Natural killer cell treated with Interleukin-12 subunit alpha and Interleukin-12 subunit beta and Interleukin-15 and Interleukin-18, amount 100 ng/mL, for 72 hours (primary cell): ENCODE measurements at regions not wholly inside any gene's neighbourhood (a gene's known extent, or its start where the extent isn't known, plus 50 kb on each side); places are given as distances from the start of the nearest gene placed in this dataset.
A peak's percentile ranks its signal among the peaks of the same experiment; 100 is the strongest.
"Not testable (repeated sequence)": the region's sequence is repeated elsewhere in the genome, so short reads cannot be mapped to it uniquely, and the experiment has no call there.

Experiments
- ATAC-seq, 2 donors: fragments of 150-1000 bp; cut with Tn5 transposase in 1 of 2; sonication (Bioruptor Pico), chemical (Tn5 transposase) in 1 of 2; 2 replicates each; pipeline ENCODE4 v1.10.0; 2021
- DNase-seq: peaks from one replicate; pipeline ENCODE4 v3.0.0; 2022; ENCODE audit warnings: low spot score
- H3K27ac Mint-ChIP-seq, 2 donors: 1 replicate in 1 of 2; 2 replicates in 1 of 2; pipeline ENCODE4 v1.8.0; 2022; ENCODE audit warnings: mixed read lengths in 2 of 2, mild to moderate bottlenecking in 1 of 2, moderate library complexity in 1 of 2
- H3K27me3 Mint-ChIP-seq, 2 donors: 1 replicate in 1 of 2; 2 replicates in 1 of 2; pipeline ENCODE4 v1.8.0; 2022; ENCODE audit warnings: mixed read lengths in 2 of 2
- H3K36me3 Mint-ChIP-seq: one replicate; pipeline ENCODE4 v1.8.0; 2022; ENCODE audit warnings: mixed read lengths
- H3K4me1 Mint-ChIP-seq, 2 donors: 1 replicate in 1 of 2; 2 replicates in 1 of 2; pipeline ENCODE4 v1.8.0; 2022; ENCODE audit warnings: low read depth in 2 of 2, mixed read lengths in 2 of 2, mild to moderate bottlenecking in 1 of 2
- H3K4me3 Mint-ChIP-seq: one replicate; pipeline ENCODE4 v1.8.0; 2022; ENCODE audit warnings: mixed read lengths
- H3K9me3 Mint-ChIP-seq: 2 replicates; pipeline ENCODE4 v1.8.0; 2022; ENCODE audit warnings: mixed read lengths

DNA sequence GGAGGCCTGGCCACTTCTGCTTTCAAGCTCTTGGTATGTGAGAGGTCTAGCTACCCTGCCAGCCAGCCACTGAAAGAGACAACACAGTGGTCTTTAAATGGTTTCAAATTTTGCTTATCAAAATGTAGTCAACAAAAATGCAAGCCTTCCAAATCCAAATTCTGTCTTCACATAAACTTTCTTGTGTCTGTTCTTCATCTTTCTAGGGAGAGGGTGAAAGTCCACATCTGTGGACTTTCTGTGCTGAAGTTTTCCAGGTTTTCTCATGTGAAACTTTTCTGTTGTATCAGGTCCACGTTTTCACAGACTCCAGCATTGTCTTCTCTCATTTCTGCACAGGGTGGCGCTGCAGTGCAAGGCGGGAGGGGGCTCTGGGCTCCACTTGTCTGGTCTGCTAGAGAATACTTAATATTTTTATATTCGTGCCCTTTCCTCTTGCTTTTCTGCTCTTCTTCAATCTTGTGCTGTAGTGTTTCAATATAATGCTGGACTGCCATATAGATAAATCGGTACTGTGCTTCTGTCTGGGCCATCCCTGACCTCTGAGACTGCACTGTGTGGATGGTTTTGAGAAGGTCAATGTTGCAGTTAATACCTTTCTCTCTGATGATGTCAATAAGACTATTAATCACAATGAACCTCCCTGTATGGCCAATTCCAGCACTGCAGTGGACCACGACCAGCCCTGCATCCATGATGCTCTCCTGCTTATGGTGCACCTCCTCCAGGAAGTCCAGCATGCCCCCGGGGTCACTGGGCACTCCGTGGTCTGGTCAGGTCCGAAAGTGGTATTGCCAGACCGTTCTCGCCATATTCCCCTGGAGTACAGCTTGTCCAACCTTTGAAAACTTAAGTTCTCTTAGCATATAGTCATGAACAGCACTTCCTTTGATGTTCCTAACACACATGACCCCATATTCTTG, 161.6 kb upstream of the TNFAIP3 start:
- DNase-seq (no peak), ATAC-seq (peak; percentile 64 to 66)
- Mint-ChIP-seq H3K4me3 (peak overlapping the region; percentile 75), H3K36me3 (peaks cover 4% of the 10 kb centered on the region), H3K27ac (peak overlapping the region; percentile 74 to 98), H3K9me3 (no peaks in the 10 kb centered on the region), H3K27me3 (peaks cover 0 to 3% of the 10 kb centered on the region in 2 donors), H3K4me1 (peaks cover 47 to 51% of the 10 kb centered on the region in 2 donors)

DNA sequence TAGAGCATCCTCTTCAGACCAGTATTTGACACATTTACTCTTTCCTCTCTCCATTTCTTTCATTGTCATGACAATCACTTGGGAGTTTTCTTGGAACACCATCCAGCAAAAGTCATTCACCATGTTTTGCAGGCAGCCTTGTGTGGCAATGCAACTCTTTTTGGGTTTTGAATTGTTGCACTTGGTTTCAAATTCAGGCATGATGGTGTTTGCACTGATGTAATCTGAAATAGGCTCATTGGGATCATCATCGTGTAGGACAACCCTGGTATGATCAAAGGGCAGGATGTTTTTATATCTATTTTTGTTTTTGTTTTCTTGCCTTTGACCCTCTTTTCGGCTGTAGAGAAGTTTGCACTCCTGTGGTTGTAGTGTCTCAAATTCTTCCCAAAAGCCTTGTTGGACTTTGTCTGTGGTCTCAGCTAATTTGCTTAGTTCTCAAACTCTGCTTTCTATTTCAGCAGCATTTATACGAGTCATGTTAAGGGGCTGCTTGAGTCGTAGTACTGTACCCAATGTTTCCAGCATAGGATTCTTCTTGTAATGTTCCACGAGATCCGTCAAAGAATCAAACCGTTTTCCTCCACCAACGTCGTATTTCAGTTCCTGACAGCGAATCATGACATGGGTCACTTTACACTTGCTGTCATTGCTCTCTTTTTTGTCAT, 160.8 kb upstream of the TNFAIP3 start:
- DNase-seq (no peak), ATAC-seq (no peak)
- Mint-ChIP-seq H3K27me3 (no peaks in the 10 kb centered on the region), H3K9me3 (no peaks in the 10 kb centered on the region), H3K36me3 (peaks cover 4% of the 10 kb centered on the region), H3K27ac (peak overlapping the region; percentile 74 to 98), H3K4me1 (peaks cover 50 to 55% of the 10 kb centered on the region in 2 donors), H3K4me3 (peak overlapping the region; percentile 75)

DNA sequence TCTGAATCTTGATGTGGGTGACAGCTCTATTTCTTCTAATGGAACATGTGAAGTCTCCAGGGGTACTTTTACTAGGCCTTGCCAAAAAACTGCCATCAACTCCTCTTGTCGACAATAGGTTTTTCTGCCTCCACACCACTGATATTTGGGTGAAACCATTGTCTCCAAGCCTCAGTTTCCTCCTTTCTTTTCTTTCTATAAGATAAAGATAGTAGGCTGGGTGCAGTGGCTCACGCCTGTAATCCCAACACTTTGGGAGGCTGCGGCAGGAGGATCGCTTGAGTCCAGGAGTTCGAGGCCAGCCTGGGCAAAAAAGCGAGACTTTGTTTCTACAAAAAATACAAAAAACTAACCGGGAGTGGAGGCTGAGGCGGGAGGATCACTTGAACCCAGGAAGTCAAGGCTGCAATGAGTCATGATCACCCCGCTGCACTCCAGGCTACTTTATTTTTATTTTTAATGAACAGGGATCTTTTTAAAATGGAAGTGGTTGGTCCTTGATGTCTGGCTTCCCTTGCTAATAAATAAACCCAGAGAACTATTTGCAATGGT, 159.9 kb upstream of the TNFAIP3 start:
- Mint-ChIP-seq H3K9me3 (peaks cover 3% of the 10 kb centered on the region), H3K27ac (peak overlapping the region; percentile 74 to 98), H3K27me3 (no peaks in the 10 kb centered on the region), H3K4me1 (peaks cover 52 to 63% of the 10 kb centered on the region in 2 donors), H3K36me3 (peaks cover 8% of the 10 kb centered on the region), H3K4me3 (peak overlapping the region; percentile 75)
- ATAC-seq (no peak), DNase-seq (no peak)

DNA sequence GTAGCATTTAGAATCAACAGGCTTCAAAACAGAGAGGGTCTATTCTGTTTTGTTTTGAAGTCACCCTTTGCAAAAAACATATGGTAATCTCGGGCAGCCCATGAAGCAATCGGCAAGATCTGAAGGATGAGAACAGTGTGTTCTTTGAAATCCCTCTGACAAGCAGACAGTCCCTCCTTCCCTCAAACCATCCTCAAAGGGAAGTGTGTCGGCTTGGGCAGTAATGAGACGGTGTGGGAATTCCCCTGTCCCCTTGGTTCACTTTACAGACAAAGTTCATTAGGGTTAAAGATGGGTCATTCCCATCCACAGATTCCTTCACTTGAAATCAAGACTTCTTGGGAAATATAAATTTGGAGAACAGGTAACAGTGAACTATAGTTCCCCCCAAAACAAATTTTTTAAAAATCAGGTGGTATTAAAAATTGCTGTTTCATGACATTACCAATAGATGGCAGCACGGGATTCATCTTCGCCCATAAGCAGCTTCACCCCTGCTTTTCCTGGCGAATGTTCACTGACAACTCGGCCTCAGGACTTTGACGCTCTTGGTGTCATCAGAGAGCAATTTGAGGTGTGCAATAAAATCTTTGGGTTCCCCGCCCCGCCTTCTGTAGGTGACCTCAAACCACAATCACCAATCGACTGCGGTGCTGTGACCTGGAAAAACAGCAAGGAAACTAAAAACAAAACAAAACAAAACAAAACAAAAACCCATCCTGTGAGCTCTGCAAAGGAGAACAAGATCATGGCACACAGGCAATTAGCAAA, 159.3 kb upstream of the TNFAIP3 start:
- Mint-ChIP-seq H3K4me3 (peak overlapping the region; percentile 75), H3K36me3 (peaks cover 8% of the 10 kb centered on the region), H3K9me3 (peaks cover 3% of the 10 kb centered on the region), H3K27ac (peak overlapping the region; percentile 74 to 98), H3K27me3 (no peaks in the 10 kb centered on the region), H3K4me1 (peaks cover 54 to 69% of the 10 kb centered on the region in 2 donors)
- DNase-seq (peak; percentile 87), ATAC-seq (peak; percentile 86 to 87)

DNA sequence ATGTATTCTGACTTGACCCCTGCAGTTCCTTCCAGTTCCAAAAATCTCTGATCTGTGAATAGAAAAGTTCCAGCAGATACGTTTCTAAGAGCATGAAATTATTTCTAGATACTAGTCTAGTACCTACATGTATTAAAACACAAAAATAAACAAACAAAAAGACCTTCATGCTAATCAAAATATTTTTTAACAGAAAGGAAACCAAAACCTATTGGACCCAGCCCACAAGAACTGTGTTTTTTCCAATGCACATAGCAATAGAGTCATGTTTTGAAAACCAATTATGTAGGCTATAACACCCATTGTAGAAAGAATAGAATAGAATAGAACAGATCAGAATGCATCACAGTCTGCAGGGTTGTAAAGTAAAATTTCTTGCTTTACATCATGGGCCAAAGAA, 158.6 kb upstream of the TNFAIP3 start:
- DNase-seq (no peak), ATAC-seq (no peak)
- Mint-ChIP-seq H3K36me3 (peaks cover 8% of the 10 kb centered on the region), H3K4me3 (peak overlapping the region; percentile 75), H3K9me3 (peaks cover 3% of the 10 kb centered on the region), H3K27ac (peak overlapping the region; percentile 74 to 98), H3K27me3 (no peaks in the 10 kb centered on the region), H3K4me1 (peaks cover 54 to 69% of the 10 kb centered on the region in 2 donors)

DNA sequence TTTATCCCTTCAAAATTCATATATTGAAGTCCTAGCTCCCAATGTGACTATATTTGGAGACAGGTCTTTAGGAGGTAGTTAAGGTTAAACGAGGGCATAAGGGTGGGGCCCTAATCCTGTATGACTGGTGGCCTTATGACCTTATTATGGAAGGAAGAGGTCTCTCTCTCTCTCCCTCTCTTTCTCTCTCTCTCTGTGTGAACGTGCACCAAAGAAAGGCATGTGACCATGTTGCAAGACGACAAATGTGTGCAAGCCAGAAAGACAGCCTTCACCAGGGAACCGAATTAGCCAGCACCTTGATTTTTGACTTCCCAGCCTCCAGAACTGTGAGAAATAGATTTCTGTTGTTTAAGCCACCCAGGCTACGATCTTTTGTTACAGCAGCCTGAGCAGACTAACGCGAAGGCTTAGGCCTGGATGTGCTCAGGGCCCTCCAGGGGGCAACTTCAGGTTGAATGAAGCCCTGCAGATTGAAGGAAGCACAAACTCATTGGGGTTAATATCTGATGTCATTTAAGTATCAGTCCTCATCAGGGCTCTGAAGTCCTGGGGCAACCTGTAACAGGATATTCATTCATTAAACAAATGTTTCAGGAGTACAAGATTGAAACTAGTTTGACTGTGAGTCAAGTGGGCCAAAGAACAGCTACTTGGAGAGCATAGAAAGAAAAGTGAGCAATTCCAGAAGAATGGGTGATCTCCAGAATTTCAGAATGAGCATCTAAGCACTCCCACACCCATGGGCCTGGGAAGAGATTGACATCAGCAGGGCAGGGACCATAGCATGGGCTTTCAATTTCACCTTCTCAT, 157.4 kb upstream of the TNFAIP3 start:
- peaks cover 13% of the 10 kb centered on the region for H3K36me3 Mint-ChIP-seq
- peak overlapping the region; percentile 59 to 98 for H3K27ac Mint-ChIP-seq
- ATAC-seq (peak in 1 of 2 donors; percentile 31), DNase-seq (no peak)
- H3K27me3 Mint-ChIP-seq: no peaks in the 10 kb centered on the region
- H3K4me3 Mint-ChIP-seq: no peak overlapping the region
- H3K4me1 Mint-ChIP-seq: peaks cover 62 to 80% of the 10 kb centered on the region in 2 donors
- H3K9me3 Mint-ChIP-seq: peaks cover 10% of the 10 kb centered on the region

DNA sequence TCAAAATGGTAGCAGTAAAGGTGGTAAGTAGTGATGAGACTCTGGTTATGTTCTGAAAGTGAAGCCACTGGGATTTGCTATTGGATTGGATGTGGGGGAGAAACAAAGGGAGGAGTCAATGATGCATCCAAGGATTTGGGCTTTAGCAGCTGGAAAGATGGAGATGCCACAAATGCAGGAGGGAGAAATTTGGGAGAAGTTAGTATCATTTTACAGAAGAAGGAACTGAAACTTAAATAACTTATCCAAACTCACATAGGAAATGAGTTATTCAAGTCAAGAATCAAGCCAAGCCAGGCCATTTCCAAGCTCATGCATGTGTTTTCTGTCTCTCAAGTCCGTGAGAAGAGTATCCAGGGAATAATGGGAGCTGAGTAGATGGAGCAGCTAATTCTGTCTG, 155.1 kb upstream of the TNFAIP3 start:
- H3K9me3 Mint-ChIP-seq: peaks cover 10% of the 10 kb centered on the region
- H3K4me3 Mint-ChIP-seq: no peak overlapping the region
- H3K4me1 Mint-ChIP-seq: peaks cover 54 to 79% of the 10 kb centered on the region in 2 donors
- H3K27me3 Mint-ChIP-seq: no peaks in the 10 kb centered on the region
- peaks cover 13% of the 10 kb centered on the region for H3K36me3 Mint-ChIP-seq
- peak overlapping the region in 1 of 2 donors; percentile 36 for H3K27ac Mint-ChIP-seq
- DNase-seq (no peak), ATAC-seq (no peak)

DNA sequence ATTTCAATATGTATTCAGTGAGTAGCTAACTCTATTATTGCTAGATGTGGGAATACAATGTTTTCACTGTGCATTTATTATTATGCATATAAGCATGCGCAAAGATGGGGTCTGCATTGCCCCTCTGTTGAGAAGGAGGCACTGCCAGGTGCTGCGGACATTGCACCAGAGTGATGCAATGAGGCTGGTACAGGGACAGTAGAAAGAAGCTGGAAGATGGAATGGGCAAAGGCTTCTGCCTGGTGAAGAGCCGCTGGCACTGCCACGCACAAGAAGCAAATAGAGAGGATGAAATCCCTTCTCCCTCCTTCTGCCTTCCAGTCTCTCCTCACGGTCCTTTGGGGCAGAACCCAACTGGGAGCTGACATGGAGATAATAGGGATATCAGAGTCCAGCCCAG, 154.5 kb upstream of the TNFAIP3 start:
- ATAC-seq (no peak), DNase-seq (no peak)
- no peak overlapping the region for H3K27ac Mint-ChIP-seq
- H3K36me3 Mint-ChIP-seq: peaks cover 13% of the 10 kb centered on the region
- no peak overlapping the region for H3K4me3 Mint-ChIP-seq
- peaks cover 10% of the 10 kb centered on the region for H3K9me3 Mint-ChIP-seq
- H3K4me1 Mint-ChIP-seq: peaks cover 56 to 80% of the 10 kb centered on the region in 2 donors
- H3K27me3 Mint-ChIP-seq: no peaks in the 10 kb centered on the region

DNA sequence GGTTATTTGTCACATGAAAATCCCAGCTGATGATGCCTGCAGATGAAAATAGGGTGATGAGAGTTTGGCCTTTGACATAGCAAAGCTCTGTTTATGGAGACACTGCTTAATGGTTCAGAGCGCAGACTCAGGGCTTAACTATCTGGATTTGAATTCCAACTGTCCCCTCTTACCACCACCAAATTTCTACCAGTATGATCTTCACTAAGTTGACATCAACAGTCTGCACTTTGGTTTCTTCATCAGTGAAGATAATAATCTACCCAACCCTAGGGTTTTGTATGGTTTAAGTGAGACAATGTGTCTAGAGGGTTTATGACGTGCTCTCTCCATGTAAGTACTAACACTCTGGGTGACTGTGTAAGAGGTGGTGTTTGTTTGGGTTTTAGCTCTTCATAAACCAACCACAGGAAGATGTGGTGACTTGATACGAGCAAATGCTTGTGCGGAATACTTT, 151.4 kb upstream of the TNFAIP3 start:
- no peaks in the 10 kb centered on the region for H3K27me3 Mint-ChIP-seq
- H3K27ac Mint-ChIP-seq: peak overlapping the region; percentile 72 to 76
- H3K9me3 Mint-ChIP-seq: peaks cover 13% of the 10 kb centered on the region
- H3K4me1 Mint-ChIP-seq: peaks cover 46 to 58% of the 10 kb centered on the region in 2 donors
- DNase-seq (peak; percentile 70), ATAC-seq (peak; percentile 97 to 98)
- peak overlapping the region; percentile 67 for H3K4me3 Mint-ChIP-seq
- peaks cover 9% of the 10 kb centered on the region for H3K36me3 Mint-ChIP-seq

DNA sequence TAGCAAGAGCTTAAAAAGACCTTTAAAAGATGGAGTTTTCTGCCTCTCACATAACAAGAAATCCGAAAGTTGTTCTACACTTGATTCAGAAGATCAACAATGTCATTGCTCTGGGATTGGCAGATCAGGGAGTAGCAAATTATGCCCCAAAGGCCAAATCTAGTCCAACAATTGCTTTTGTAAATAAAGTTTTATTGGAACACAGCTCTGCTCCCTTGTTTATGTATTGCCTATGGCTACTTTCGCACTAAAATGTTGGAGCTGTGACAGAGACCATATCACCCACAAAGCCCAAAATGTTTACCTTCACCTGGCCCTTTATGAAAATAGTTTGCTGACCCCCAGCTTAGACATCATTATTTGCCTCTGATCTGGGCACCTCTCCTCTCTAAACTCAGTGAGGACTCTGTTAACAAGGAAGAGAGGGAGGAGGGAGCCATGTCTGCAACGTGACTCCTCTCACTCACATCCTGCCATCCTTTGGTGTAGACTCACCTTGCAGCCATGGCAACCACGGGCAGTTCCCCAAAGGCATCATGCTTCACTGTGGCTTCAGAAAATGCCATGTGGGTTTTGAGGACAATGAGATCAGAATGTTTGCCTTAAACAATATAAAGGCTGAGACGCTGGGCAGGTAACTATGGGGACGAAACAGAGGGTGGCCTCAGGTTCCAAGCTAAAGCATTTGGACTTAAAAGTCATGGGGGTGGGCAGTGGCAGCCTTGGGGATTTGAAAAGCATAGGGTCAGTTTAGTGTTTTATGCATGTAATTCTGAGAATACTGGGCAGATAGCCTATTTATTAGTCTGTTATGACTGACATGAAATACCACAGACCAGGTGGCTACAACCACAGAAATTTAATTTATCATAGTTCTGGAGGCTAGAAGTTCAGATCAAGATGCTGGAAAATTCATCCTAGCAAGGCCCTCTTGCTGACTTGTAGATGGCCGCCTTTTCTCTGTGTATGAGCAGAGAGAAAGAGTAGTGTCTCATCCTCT, 149.7 kb upstream of the TNFAIP3 start:
- DNase-seq: peak; percentile 65
- peaks cover 10% of the 10 kb centered on the region for H3K9me3 Mint-ChIP-seq
- H3K27me3 Mint-ChIP-seq: no peaks in the 10 kb centered on the region
- peak overlapping the region; percentile 46 to 79 for H3K27ac Mint-ChIP-seq
- peaks cover 41 to 47% of the 10 kb centered on the region in 2 donors for H3K4me1 Mint-ChIP-seq
- H3K4me3 Mint-ChIP-seq: peak overlapping the region; percentile 18
- peak; percentile 64 to 66 for ATAC-seq
- H3K36me3 Mint-ChIP-seq: peaks cover 6% of the 10 kb centered on the region

DNA sequence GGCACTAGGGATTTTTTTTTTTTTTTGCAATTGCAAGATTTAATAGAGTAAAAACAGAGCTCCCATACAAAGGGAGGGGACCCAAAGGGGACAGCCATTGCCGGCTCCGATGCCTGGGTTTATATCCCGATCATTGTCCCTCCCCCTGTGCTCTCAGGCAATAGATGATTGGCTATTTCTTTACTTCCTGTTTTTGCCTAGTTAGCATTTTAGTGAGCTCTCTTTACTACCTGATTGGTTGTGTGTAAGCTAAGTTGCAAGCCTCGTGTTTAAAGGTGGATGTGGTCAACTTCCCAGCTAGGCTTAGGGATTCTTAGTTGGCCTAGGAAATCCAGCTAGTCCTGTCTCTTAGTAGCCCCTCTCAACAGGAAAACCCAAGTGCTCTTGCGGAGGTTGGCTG, 148.2 kb upstream of the TNFAIP3 start:
- H3K36me3 Mint-ChIP-seq, H3K27me3 Mint-ChIP-seq, H3K4me3 Mint-ChIP-seq, ATAC-seq, DNase-seq, H3K9me3 Mint-ChIP-seq: not testable (repeated sequence)
- Mint-ChIP-seq H3K27ac (peak overlapping the region; percentile 42 to 46), H3K4me1 (peaks cover 50 to 55% of the 10 kb centered on the region in 2 donors)
